ENCODE measurements at regions not wholly inside any gene's neighbourhood (a gene's known extent, or its start where the extent isn't known, plus 50 kb on each side); places are given as distances from the start of the nearest gene placed in this dataset.

- TF ChIP-seq SUZ12 (IDR thresholded peaks at IDR 0.05) (no peak), ELF4 (IDR thresholded peaks at IDR 0.05) (no peak), FOXA1 (IDR thresholded peaks at IDR 0.05) (no peak), SP1 (IDR thresholded peaks at IDR 0.05) (no peak), FOXM1 (IDR thresholded peaks at IDR 0.05; ENCODE audit: borderline replicate concordance) (no peak), FOXK2 (IDR thresholded peaks at IDR 0.05) (no peak), L3MBTL2 (conservative IDR thresholded peaks at IDR 0.05) (no peak), BHLHE40 (IDR thresholded peaks at IDR 0.05; ENCODE audit: borderline replicate concordance) (no peak)
Observed at GRCh38 chr14:61219673-61220072, 61.5 kb downstream of the TMEM30B start.

All from HEK293T (cell line).